IMR-90 (cell line): ENCODE measurements at regions not wholly inside any gene's neighbourhood (a gene's known extent, or its start where the extent isn't known, plus 50 kb on each side); places are given as distances from the start of the nearest gene placed in this dataset.

Source experiments
- ATAC-seq: fragments of 200-7000 bp; cut with Tn5 transposase; 2 replicates; pipeline ENCODE4 v1.9.1; 2020; ENCODE audit warnings: low read depth, mild to moderate bottlenecking, moderate library complexity
- BruUV-seq: library from RNA; stranded (reverse); fragments of 400-500 nt; replicated peaks from 2 replicates; lab custom pipeline; 2021; lab: Mats Ljungman, UMichigan
- CTCF ChIA-PET: fragments of 300-600 bp; formaldehyde crosslinking; extraction: SDS; loops from one replicate; lab custom pipeline; 2021; ENCODE audit warnings: antibody characterized with exemption; lab: Yijun Ruan, JAX
- POLR2A ChIA-PET: fragments of 300-600 bp; sonication (Branson Sonifier 250); formaldehyde crosslinking; loops from one replicate; lab custom pipeline; 2022; ENCODE audit warnings: antibody characterized with exemption; ENCODE audit not compliant: unreplicated experiment; lab: Charles Lee
- DNase-seq: peaks from one replicate; pipeline ENCODE4 v3.0.0; 2013
- H2AFZ ChIP-seq: replicated peaks from 2 replicates; pipeline ENCODE3; 2013; ENCODE audit warnings: low read length, mild to moderate bottlenecking; ENCODE audit not compliant: poor library complexity
- H2AK5ac ChIP-seq: 2 replicates; pipeline ENCODE4 v1.6.1; 2013; ENCODE audit warnings: low read depth, low read length, inconsistent platforms
- H2AK9ac ChIP-seq: replicated peaks from 2 replicates; pipeline ENCODE3; 2013; ENCODE audit warnings: mild to moderate bottlenecking, low read depth, low read length, moderate library complexity; ENCODE audit not compliant: poor library complexity
- H2BK120ac ChIP-seq: 2 replicates; pipeline ENCODE4 v1.6.1; 2013; ENCODE audit warnings: low read depth, low read length, inconsistent platforms
- H2BK15ac ChIP-seq: 3 replicates; pipeline ENCODE4 v1.6.1; 2013; ENCODE audit warnings: low read depth, low read length, inconsistent platforms
- H2BK20ac ChIP-seq: 2 replicates; pipeline ENCODE4 v1.6.1; 2013; ENCODE audit warnings: low read depth, mild to moderate bottlenecking, inconsistent platforms, low read length, moderate library complexity
- H2BK5ac ChIP-seq: 2 replicates; pipeline ENCODE4 v1.6.1; 2013; ENCODE audit warnings: mild to moderate bottlenecking, low read depth, low read length, inconsistent platforms; ENCODE audit not compliant: poor library complexity, severe bottlenecking
- H3K14ac ChIP-seq: replicated peaks from 2 replicates; pipeline ENCODE4 v1.6.1; 2013; ENCODE audit warnings: low read depth, low read length, inconsistent platforms
- H3K18ac ChIP-seq: 2 replicates; pipeline ENCODE4 v1.6.1; 2013; ENCODE audit warnings: low read depth, low read length, control low read depth
- H3K23ac ChIP-seq: 2 replicates; pipeline ENCODE4 v1.6.1; 2013; ENCODE audit warnings: low read depth, low read length, inconsistent platforms
- H3K27ac ChIP-seq: 2 replicates; pipeline ENCODE4 v1.5.1; 2013; ENCODE audit warnings: mild to moderate bottlenecking, control low read depth, low read length; ENCODE audit not compliant: insufficient read depth
- H3K27me3 ChIP-seq: 2 replicates; pipeline ENCODE4 v1.6.1; 2013; ENCODE audit warnings: low read length; ENCODE audit not compliant: control insufficient read depth, insufficient read depth
- H3K36me3 ChIP-seq: 2 replicates; pipeline ENCODE4 v1.6.1; 2013; ENCODE audit warnings: low read length, mixed read lengths; ENCODE audit not compliant: control insufficient read depth, insufficient read depth
- H3K4ac ChIP-seq: 2 replicates; pipeline ENCODE4 v1.6.1; 2013; ENCODE audit warnings: low read depth, low read length, inconsistent platforms
- H3K4me1 ChIP-seq: 2 replicates; pipeline ENCODE4 v1.6.1; 2013; ENCODE audit warnings: low read length, mixed read lengths; ENCODE audit not compliant: control insufficient read depth, insufficient read depth
- H3K4me2 ChIP-seq: 2 replicates; pipeline ENCODE4 v1.6.1; 2013; ENCODE audit warnings: low read depth, mild to moderate bottlenecking, control low read depth, low read length, moderate library complexity
- H3K4me3 ChIP-seq: 2 replicates; pipeline ENCODE4 v1.5.1; 2013; ENCODE audit warnings: low read depth, mild to moderate bottlenecking, control low read depth, low read length, moderate library complexity; ENCODE audit not compliant: insufficient read depth
- H3K56ac ChIP-seq: 2 replicates; pipeline ENCODE4 v1.6.1; 2013; ENCODE audit warnings: low read length, inconsistent platforms; ENCODE audit not compliant: insufficient read depth; ENCODE audit errors: extremely low read depth
- H3K79me1 ChIP-seq, 2 experiments: 2 replicates each; pipeline ENCODE4 v1.6.1; 2013; ENCODE audit warnings: low read length in 2 of 2, inconsistent platforms in 1 of 2, low read depth in 1 of 2
- H3K9ac ChIP-seq: 2 replicates; pipeline ENCODE4 v1.6.1; 2013; ENCODE audit warnings: low read depth, low read length, control low read depth
- H3K9me1 ChIP-seq: 2 replicates; pipeline ENCODE4 v1.6.1; 2013; ENCODE audit warnings: low read length, inconsistent platforms; ENCODE audit not compliant: insufficient read depth
- H3K9me3 ChIP-seq: 2 replicates; pipeline ENCODE4 v1.6.1; 2013; ENCODE audit warnings: low read length; ENCODE audit not compliant: control insufficient read depth, insufficient read depth
- H4K20me1 ChIP-seq: 2 replicates; pipeline ENCODE4 v1.6.1; 2013; ENCODE audit warnings: low read length, inconsistent platforms; ENCODE audit not compliant: insufficient read depth
- H4K5ac ChIP-seq: 2 replicates; pipeline ENCODE4 v1.6.1; 2013; ENCODE audit warnings: mild to moderate bottlenecking, low read depth, low read length, control low read depth
- H4K8ac ChIP-seq, 2 experiments: 2 replicates each; pipeline ENCODE4 v1.6.1; 2013; ENCODE audit warnings: low read depth in 2 of 2, low read length in 2 of 2, control low read depth in 1 of 2, inconsistent platforms in 1 of 2
- H4K91ac ChIP-seq: 2 replicates; pipeline ENCODE4 v1.6.1; 2013; ENCODE audit warnings: low read depth, low read length, inconsistent platforms; ENCODE audit not compliant: insufficient read depth
- CEBPB ChIP-seq: IDR thresholded peaks from 2 replicates; pipeline ENCODE4 v1.6.1; 2012; ENCODE audit warnings: low read depth, low read length, improper control_type of control experiment
- CHD1 ChIP-seq: IDR thresholded peaks from 2 replicates; pipeline ENCODE4 v1.6.1; 2012; ENCODE audit warnings: low read depth, low read length, improper control_type of control experiment
- NFE2L2 ChIP-seq: fragments of 150-350 bp; IDR thresholded peaks from 2 replicates; pipeline ENCODE4 v1.6.1; 2016; ENCODE audit warnings: low read depth, mild to moderate bottlenecking, low read length
- WGBS, 2 experiments: methylation state at CpG; one replicate each; pipeline versions ENCODE4 v1.1.5 to v1.1.7; 2013; ENCODE audit warnings: missing lambda C conversion rate in 2 of 2; ENCODE audit not compliant: insufficient read length in 1 of 2; ENCODE audit errors: extremely low coverage in 2 of 2; 5-methylcytosine and 5-hydroxymethylcytosine counted together
- dilution Hi-C: fragments of 300-500 bp; cut with HindIII; formaldehyde crosslinking; loops from one replicate; pipeline ENCODE4 v1.14.3; 2018; ENCODE audit warnings: low sequenced_read_pairs; ENCODE audit not compliant: unreplicated experiment
- in situ Hi-C: fragments of 300-500 bp; cut with MboI; formaldehyde crosslinking; loops from 3 replicates; pipeline ENCODE4 v1.14.3; 2019; ENCODE audit warnings: low sequenced_read_pairs, inconsistent platforms, mixed read lengths
- intact Hi-C: fragments of 100-400 bp; cut with micrococcal nuclease; formaldehyde crosslinking; loops from 2 replicates; pipeline ENCODE4 v1.10.0; 2022

DNA sequence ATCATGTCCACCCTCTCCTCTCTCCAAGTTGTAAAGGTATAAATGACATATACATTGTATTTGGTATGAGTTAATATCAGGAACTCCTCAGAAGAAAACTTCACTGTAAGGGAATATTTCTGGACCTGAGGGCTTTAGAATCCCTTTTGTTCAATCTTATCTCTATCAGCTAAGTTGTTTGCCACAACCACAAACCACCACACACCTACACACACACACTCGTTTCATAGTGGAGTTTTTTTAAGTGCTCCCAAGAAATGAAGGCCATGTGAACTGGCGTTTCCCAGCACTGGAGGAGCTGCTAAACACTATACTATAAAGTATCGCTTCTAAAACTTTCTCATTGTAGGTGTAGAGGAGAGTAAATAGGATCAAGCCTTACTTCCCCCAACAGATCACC is 64.8 kb upstream of the GHITM start:
- no peaks in the 10 kb centered on the region for H3K79me1 ChIP-seq
- BruUV-seq = no TSS peak
- no peak overlapping the region for H2BK120ac ChIP-seq
- intact Hi-C loops = no loop called here
- no peaks in the 10 kb centered on the region for H3K36me3 ChIP-seq
- no peak overlapping the region for H4K8ac ChIP-seq
- H3K9me3 ChIP-seq = no peaks in the 10 kb centered on the region
- no peak overlapping the region for H3K27ac ChIP-seq
- H3K18ac ChIP-seq = no peak overlapping the region
- no peaks in the 10 kb centered on the region for H3K9me1 ChIP-seq
- TF ChIP-seq NFE2L2 (no peak), CHD1 (no peak), CEBPB (no peak)
- in situ Hi-C loops = no loop called here
- no peak overlapping the region for H2AK9ac ChIP-seq
- H3K4ac ChIP-seq = no peak overlapping the region
- H3K14ac ChIP-seq = no peak overlapping the region
- no peak overlapping the region for H2AK5ac ChIP-seq
- H3K9ac ChIP-seq = no peak overlapping the region
- POLR2A ChIA-PET = no interaction called here
- no peak overlapping the region for H2BK15ac ChIP-seq
- H3K27me3 ChIP-seq = no peaks in the 10 kb centered on the region
- H2BK20ac ChIP-seq = no peak overlapping the region
- H2BK5ac ChIP-seq = no peak overlapping the region
- H3K4me2 ChIP-seq = no peak overlapping the region
- no peak overlapping the region for H2AFZ ChIP-seq
- CTCF ChIA-PET = no interaction called here
- H3K4me1 ChIP-seq = peaks cover 2% of the 10 kb centered on the region; the same call in 1 of the 2 replicates
- DNase-seq (no peak), ATAC-seq (no peak)
- H4K5ac ChIP-seq = no peak overlapping the region
- no CpG with 5 or more reads among the region's 3 CpGs for WGBS, 2 experiments
- no peak overlapping the region for H3K4me3 ChIP-seq
- H4K20me1 ChIP-seq = no peaks in the 10 kb centered on the region
- no peak overlapping the region for H3K23ac ChIP-seq
- no peak overlapping the region for H3K56ac ChIP-seq
- no peak overlapping the region for H4K91ac ChIP-seq
- dilution Hi-C loops = no loop called here
